Sigmoid colon (tissue), 6 donors: ENCODE measurements at regions not wholly inside any gene's neighbourhood (a gene's known extent, or its start where the extent isn't known, plus 50 kb on each side); places are given as distances from the start of the nearest gene placed in this dataset.

Experiments used
- DNase-seq: peaks from one replicate; pipeline ENCODE4 v3.0.0-alpha.2; 2019
- H3K27ac ChIP-seq, 4 donors: fragments of 200-600 bp; sonication (generic); one replicate each; pipeline ENCODE4 v1.5.1; 2016 to 2019; ENCODE audit warnings: mild to moderate bottlenecking in 1 of 4
- H3K27me3 ChIP-seq, 3 donors: fragments of 200-600 bp; sonication (generic); one replicate each; pipeline ENCODE4 v1.5.1; 2019; ENCODE audit warnings: mild to moderate bottlenecking in 1 of 3
- H3K36me3 ChIP-seq, 4 donors: fragments of 200-600 bp; sonication (generic); one replicate each; pipeline ENCODE4 v1.5.1; 2016 to 2019
- H3K4me1 ChIP-seq, 4 donors: fragments of 200-600 bp; sonication (generic); one replicate each; pipeline ENCODE4 v1.5.1; 2017 to 2019
- H3K4me3 ChIP-seq, 4 donors: fragments of 200-600 bp; sonication (generic); one replicate each; pipeline ENCODE4 v1.5.1; 2017 to 2019; ENCODE audit warnings: mild to moderate bottlenecking in 2 of 4, moderate library complexity in 1 of 4
- H3K9me3 ChIP-seq, 4 donors: fragments of 200-600 bp in 3 of 4; sonication (generic) in 3 of 4; one replicate each; pipeline versions ENCODE4 v1.5.1 to v1.6.1; 2013 to 2019
- EP300 ChIP-seq, 4 donors: sonication (generic); formaldehyde crosslinking; IDR thresholded peaks; one replicate each; pipeline ENCODE4 v1.6.1; 2017; ENCODE audit warnings: antibody characterized with exemption in 4 of 4
- POLR2A ChIP-seq, 2 donors: fragments of 450-650 bp; IDR thresholded peaks; one replicate each; pipeline ENCODE4 v1.6.1; 2016; ENCODE audit warnings: antibody characterized with exemption in 2 of 2, mild to moderate bottlenecking in 2 of 2, moderate library complexity in 2 of 2
- POLR2AphosphoS5 ChIP-seq, 4 donors: sonication (generic); formaldehyde crosslinking; IDR thresholded peaks; one replicate each; pipeline ENCODE4 v1.6.1; 2017; ENCODE audit warnings: antibody characterized with exemption in 4 of 4
- WGBS, 2 donors: extraction: QIAGEN DNeasy Blood & Tissue Kit; methylation state at CpG; one replicate each; pipeline ENCODE4 v1.1.7; 2013; 5-methylcytosine and 5-hydroxymethylcytosine counted together
- intact Hi-C: fragments of 100-400 bp; cut with DNase I; formaldehyde crosslinking; loops from one replicate; pipeline ENCODE4 v1.15.1; 2023
- TF ChIP-seq, protein P1 (sequence below), 4 experiments: fragments of 450-650 bp in 3 of 4; fragments of 200-600 bp in 1 of 4; IDR thresholded peaks; one replicate each; pipeline ENCODE4 v1.5.1; 2016 to 2019; ENCODE audit warnings: antibody characterized with exemption in 4 of 4, mild to moderate bottlenecking in 3 of 4, moderate library complexity in 2 of 4
- donor health status: healthy with polysubstance abuse.
- donor health status: healthy.

DNA sequence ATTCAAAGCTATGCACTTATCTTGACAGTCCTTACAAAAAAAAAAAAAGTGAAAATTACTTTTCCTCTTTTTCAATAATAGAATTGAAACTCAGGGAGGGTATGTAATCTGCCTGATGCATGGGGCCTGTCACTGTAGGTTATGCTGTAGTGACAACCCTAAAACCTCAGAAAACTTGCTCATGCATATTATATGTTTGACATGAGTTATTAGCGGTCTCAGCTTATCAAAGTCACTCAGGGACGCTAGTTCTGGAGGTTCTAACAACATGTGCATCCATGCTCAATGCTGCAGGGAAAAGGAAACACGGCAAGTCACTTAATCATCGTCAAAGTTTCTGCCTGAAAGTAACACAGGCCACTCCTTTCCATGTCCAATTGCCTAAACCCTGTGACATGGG, 78.4 kb upstream of the TMEM252 start:
- Histone ChIP-seq H3K36me3 (no peaks in the 10 kb centered on the region), H3K9me3 (peaks cover 0 to 6% (median 0%) of the 10 kb centered on the region in 4 donors), H3K4me3 (no peak overlapping the region), H3K27me3 (no peaks in the 10 kb centered on the region), H3K4me1 (no peaks in the 10 kb centered on the region), H3K27ac (no peak overlapping the region)
- WGBS, 2 donors, result 68 to 71% methylated on average over 4 of the region's 4 CpGs
- TF ChIP-seq, protein P1, sequence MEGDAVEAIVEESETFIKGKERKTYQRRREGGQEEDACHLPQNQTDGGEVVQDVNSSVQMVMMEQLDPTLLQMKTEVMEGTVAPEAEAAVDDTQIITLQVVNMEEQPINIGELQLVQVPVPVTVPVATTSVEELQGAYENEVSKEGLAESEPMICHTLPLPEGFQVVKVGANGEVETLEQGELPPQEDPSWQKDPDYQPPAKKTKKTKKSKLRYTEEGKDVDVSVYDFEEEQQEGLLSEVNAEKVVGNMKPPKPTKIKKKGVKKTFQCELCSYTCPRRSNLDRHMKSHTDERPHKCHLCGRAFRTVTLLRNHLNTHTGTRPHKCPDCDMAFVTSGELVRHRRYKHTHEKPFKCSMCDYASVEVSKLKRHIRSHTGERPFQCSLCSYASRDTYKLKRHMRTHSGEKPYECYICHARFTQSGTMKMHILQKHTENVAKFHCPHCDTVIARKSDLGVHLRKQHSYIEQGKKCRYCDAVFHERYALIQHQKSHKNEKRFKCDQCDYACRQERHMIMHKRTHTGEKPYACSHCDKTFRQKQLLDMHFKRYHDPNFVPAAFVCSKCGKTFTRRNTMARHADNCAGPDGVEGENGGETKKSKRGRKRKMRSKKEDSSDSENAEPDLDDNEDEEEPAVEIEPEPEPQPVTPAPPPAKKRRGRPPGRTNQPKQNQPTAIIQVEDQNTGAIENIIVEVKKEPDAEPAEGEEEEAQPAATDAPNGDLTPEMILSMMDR (IDR thresholded peaks at IDR 0.05), result no peak
- no peak for TF ChIP-seq POLR2AphosphoS5 (IDR thresholded peaks at IDR 0.05)
- no peak for TF ChIP-seq EP300 (IDR thresholded peaks at IDR 0.05)
- TF ChIP-seq POLR2A (IDR thresholded peaks at IDR 0.05), result no peak
- DNase-seq, result no peak
- intact Hi-C loops, result no loop called here

DNA sequence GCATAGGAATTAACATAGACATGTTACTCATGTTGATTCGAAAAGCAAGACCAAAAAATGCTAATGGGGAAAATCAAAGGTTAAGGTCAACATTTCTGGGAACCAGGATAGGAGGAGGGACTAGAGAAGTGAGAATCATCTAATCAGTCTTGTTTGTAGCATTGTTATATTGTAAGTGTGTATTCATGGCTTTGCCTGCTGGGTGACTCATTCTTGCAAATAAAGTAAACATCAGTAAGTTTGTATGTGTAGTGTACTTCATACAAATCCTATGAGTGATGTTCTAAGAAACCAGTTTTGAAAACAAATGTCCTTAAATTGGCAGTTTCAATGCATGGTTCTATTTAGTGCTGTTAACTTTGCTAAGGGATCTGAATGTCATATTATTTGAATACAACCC, 79.0 kb upstream of the TMEM252 start:
- intact Hi-C loops, result no loop called here
- H3K4me1 ChIP-seq, result no peaks in the 10 kb centered on the region
- TF ChIP-seq, protein P1 (IDR thresholded peaks at IDR 0.05), result no peak
- no peak for TF ChIP-seq POLR2AphosphoS5 (IDR thresholded peaks at IDR 0.05)

DNA sequence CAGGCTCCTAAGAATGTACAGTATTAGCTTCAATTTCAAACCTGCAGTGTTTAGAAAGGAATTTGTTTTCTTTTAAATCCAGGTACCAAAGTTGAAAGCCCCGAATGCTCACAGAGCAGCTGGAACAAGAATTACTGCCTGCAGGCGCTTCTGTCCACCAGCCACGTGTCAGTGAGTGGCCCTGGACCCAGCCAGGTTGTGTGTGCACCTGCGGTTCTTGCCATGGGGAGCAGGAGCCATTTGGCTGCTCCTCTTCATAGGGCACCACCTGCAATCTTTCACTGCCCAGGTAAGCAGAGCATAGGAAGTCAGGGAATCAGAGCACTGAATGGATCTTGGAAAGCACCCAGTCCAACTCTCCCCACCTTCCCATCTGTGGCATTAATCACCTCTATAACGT, 79.5 kb upstream of the PIP5K1B start:
- intact Hi-C loops, result no loop called here
- H3K27ac ChIP-seq, result no peak overlapping the region
- no peak overlapping the region for H3K4me3 ChIP-seq
- TF ChIP-seq POLR2AphosphoS5 (IDR thresholded peaks at IDR 0.05), result no peak
- TF ChIP-seq POLR2A (IDR thresholded peaks at IDR 0.05), result no peak
- no peak for TF ChIP-seq EP300 (IDR thresholded peaks at IDR 0.05)
- TF ChIP-seq, protein P1 (IDR thresholded peaks at IDR 0.05), result no peak
- no peaks in the 10 kb centered on the region for H3K27me3 ChIP-seq
- DNase-seq, result no peak
- 29 to 68% methylated on average over 5 of the region's 5 CpGs for WGBS, 2 donors
- no peaks in the 10 kb centered on the region for H3K9me3 ChIP-seq
- no peaks in the 10 kb centered on the region for H3K4me1 ChIP-seq
- H3K36me3 ChIP-seq, result no peaks in the 10 kb centered on the region

More for the DNA sequence above, 79.0 kb upstream of the TMEM252 start:
- Histone ChIP-seq H3K9me3 (peaks cover 0 to 6% (median 0%) of the 10 kb centered on the region in 4 donors), H3K4me3 (no peak overlapping the region), H3K27me3 (no peaks in the 10 kb centered on the region), H3K36me3 (no peaks in the 10 kb centered on the region), H3K27ac (no peak overlapping the region)
- DNase-seq, result no peak
- 62 to 77% methylated on average over 1 of the region's 1 CpG for WGBS, 2 donors

DNA sequence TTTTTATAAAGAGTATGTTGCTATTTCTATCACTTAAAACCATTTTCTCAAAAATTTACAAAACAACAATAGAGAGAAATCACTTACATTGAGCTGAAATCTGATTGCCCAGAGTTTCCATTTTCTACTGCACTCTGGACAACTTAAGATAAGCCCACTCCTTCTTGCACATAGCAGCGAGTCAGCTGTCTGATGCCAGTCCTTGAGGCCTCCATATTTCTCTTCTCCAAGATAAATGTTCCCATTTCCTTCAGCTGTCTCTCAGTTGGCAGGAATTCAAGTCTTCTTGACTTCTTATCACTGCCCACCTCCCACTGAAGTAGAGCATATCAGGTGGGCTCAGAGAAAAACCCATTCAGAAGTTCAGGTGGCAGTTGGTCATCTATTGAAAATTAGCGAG, 78.5 kb upstream of the PIP5K1B start:
- 89 to 90% methylated on average over 2 of the region's 2 CpGs for WGBS, 2 donors
- H3K4me1 ChIP-seq, result no peaks in the 10 kb centered on the region
- intact Hi-C loops, result no loop called here
- no peaks in the 10 kb centered on the region for H3K27me3 ChIP-seq
- no peak overlapping the region for H3K4me3 ChIP-seq
- no peak overlapping the region for H3K27ac ChIP-seq
- no peaks in the 10 kb centered on the region for H3K9me3 ChIP-seq
- DNase-seq, result no peak
- no peaks in the 10 kb centered on the region for H3K36me3 ChIP-seq
- TF ChIP-seq POLR2AphosphoS5 (IDR thresholded peaks at IDR 0.05), result no peak
- TF ChIP-seq POLR2A (IDR thresholded peaks at IDR 0.05), result no peak
- TF ChIP-seq EP300 (IDR thresholded peaks at IDR 0.05), result no peak
- TF ChIP-seq, protein P1 (IDR thresholded peaks at IDR 0.05), result no peak

DNA sequence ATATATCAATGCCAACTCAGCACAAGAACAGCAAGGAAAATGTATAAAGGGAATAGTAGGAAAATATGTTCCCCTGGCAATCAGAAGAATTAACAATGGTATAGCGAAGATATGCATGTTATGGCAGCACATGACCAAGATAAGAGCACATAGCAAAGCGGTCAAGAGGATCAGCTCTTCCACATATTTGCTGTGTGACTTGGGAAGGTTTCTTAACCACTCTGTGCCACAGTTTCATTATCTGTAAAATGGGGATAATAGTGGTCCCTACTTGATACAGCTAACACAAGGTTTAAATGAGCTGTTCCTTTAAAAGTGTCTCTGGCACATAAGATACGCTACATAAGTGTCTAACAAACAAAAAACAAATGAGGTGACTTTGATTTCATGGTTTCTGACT, 77.9 kb upstream of the PIP5K1B start:
- TF ChIP-seq POLR2AphosphoS5 (IDR thresholded peaks at IDR 0.05) (no peak), EP300 (IDR thresholded peaks at IDR 0.05) (no peak), POLR2A (IDR thresholded peaks at IDR 0.05) (no peak)
- TF ChIP-seq, protein P1 (IDR thresholded peaks at IDR 0.05), result no peak
- Histone ChIP-seq H3K4me1 (no peaks in the 10 kb centered on the region), H3K36me3 (no peaks in the 10 kb centered on the region), H3K27me3 (no peaks in the 10 kb centered on the region), H3K4me3 (no peak overlapping the region), H3K9me3 (no peaks in the 10 kb centered on the region), H3K27ac (no peak overlapping the region)
- 84 to 85% methylated on average over 3 of the region's 3 CpGs for WGBS, 2 donors
- DNase-seq, result no peak
- intact Hi-C loops, result no loop called here
